CD14-positive monocyte (primary cell): ENCODE measurements at regions not wholly inside any gene's neighbourhood (a gene's known extent, or its start where the extent isn't known, plus 50 kb on each side); places are given as distances from the start of the nearest gene placed in this dataset.
A peak's percentile ranks its signal among the peaks of the same experiment; 100 is the strongest.

Experiments used
- DNase-seq, 3 donors: peaks; one replicate each; pipeline ENCODE4 v3.0.0-alpha.2; 2011 to 2022
- H2AFZ ChIP-seq: 2 replicates; pipeline ENCODE4 v1.6.0; 2012; ENCODE audit warnings: mild to moderate bottlenecking, low read depth, low read length, inconsistent platforms; ENCODE audit not compliant: insufficient read depth, poor library complexity, severe bottlenecking
- H3K27ac ChIP-seq, 2 donors: 1 replicate in 1 of 2; 2 replicates in 1 of 2; pipeline ENCODE4 v1.5.1; 2012 to 2013; ENCODE audit warnings: low read length in 2 of 2, control low read depth in 1 of 2, inconsistent platforms in 1 of 2, low read depth in 1 of 2, mild to moderate bottlenecking in 1 of 2
- H3K27me3 ChIP-seq, 2 donors: one replicate each; pipeline versions ENCODE4 v1.6.0 to v1.6.1; 2011 to 2013; ENCODE audit warnings: low read length in 2 of 2; ENCODE audit not compliant: control insufficient read depth in 2 of 2, insufficient read depth in 2 of 2
- H3K36me3 ChIP-seq, 2 donors: replicated peaks in 1 of 2; 1 replicate in 1 of 2; 2 replicates in 1 of 2; pipeline versions ENCODE4 v1.5.1 to v1.6.1; 2012 to 2013; ENCODE audit warnings: low read length in 2 of 2, control low read depth in 1 of 2, inconsistent platforms in 1 of 2, mild to moderate bottlenecking in 1 of 2; ENCODE audit not compliant: insufficient read depth in 2 of 2, control insufficient read depth in 1 of 2
- H3K4me1 ChIP-seq, 2 donors: 1 replicate in 1 of 2; 2 replicates in 1 of 2; pipeline versions ENCODE4 v1.5.1 to v1.6.1; 2012 to 2013; ENCODE audit warnings: low read length in 2 of 2, control low read depth in 1 of 2, inconsistent platforms in 1 of 2, mild to moderate bottlenecking in 1 of 2, moderate library complexity in 1 of 2; ENCODE audit not compliant: insufficient read depth in 2 of 2, control insufficient read depth in 1 of 2
- H3K4me2 ChIP-seq: replicated peaks from 2 replicates; pipeline ENCODE3; 2012; ENCODE audit warnings: low read length, moderate library complexity, mild to moderate bottlenecking; ENCODE audit not compliant: poor library complexity, severe bottlenecking; ENCODE audit errors: extremely low read depth
- H3K4me3 ChIP-seq, 3 experiments: fragments of 200-600 bp in 1 of 3; sonication (generic) in 1 of 3; replicated peaks in 1 of 3; 1 replicate in 2 of 3; 2 replicates in 1 of 3; pipeline ENCODE4 v1.5.1; 2011 to 2013; ENCODE audit warnings: low read length in 3 of 3, mild to moderate bottlenecking in 3 of 3, control low read depth in 2 of 3, low read depth in 2 of 3, inconsistent platforms in 1 of 3, moderate library complexity in 1 of 3
- H3K79me2 ChIP-seq: 2 replicates; pipeline ENCODE4 v1.6.0; 2012; ENCODE audit warnings: mild to moderate bottlenecking, control low read depth, inconsistent platforms, low read length, moderate library complexity; ENCODE audit not compliant: insufficient read depth
- H3K9ac ChIP-seq: 2 replicates; pipeline ENCODE4 v1.6.0; 2017; ENCODE audit warnings: low read length, mild to moderate bottlenecking; ENCODE audit not compliant: insufficient read depth, poor library complexity, severe bottlenecking
- H3K9me3 ChIP-seq, 2 donors: replicated peaks in 1 of 2; 1 replicate in 1 of 2; 2 replicates in 1 of 2; pipeline versions ENCODE4 v1.5.1 to v1.6.1; 2012 to 2013; ENCODE audit warnings: low read length in 2 of 2, control low read depth in 1 of 2; ENCODE audit not compliant: control insufficient read depth in 1 of 2, insufficient read depth in 1 of 2
- H4K20me1 ChIP-seq: 2 replicates; pipeline ENCODE4 v1.6.0; 2012; ENCODE audit warnings: mild to moderate bottlenecking, low read length, control low read depth, moderate library complexity; ENCODE audit not compliant: insufficient read depth
- H3K27ac Mint-ChIP-seq, 7 donors: one replicate each; pipeline ENCODE4 v1.8.0; 2020; ENCODE audit warnings: mild to moderate bottlenecking in 7 of 7, mixed read lengths in 7 of 7, moderate library complexity in 6 of 7, inconsistent platforms in 2 of 7
- H3K27me3 Mint-ChIP-seq, 3 donors: one replicate each; pipeline ENCODE4 v1.8.0; 2021 to 2022; ENCODE audit warnings: low read depth in 3 of 3, mild to moderate bottlenecking in 3 of 3, mixed read lengths in 3 of 3, moderate library complexity in 3 of 3, inconsistent platforms in 1 of 3
- H3K36me3 Mint-ChIP-seq, 2 donors: one replicate each; pipeline ENCODE4 v1.8.0; 2020; ENCODE audit warnings: mixed read lengths in 2 of 2, inconsistent platforms in 1 of 2, mild to moderate bottlenecking in 1 of 2
- H3K4me1 Mint-ChIP-seq: one replicate; pipeline ENCODE4 v1.8.0; 2020; ENCODE audit warnings: mild to moderate bottlenecking, mixed read lengths
- H3K4me3 Mint-ChIP-seq, 2 donors: one replicate each; pipeline ENCODE4 v1.8.0; 2020; ENCODE audit warnings: mild to moderate bottlenecking in 2 of 2, mixed read lengths in 2 of 2, moderate library complexity in 1 of 2
- H3K9me3 Mint-ChIP-seq, 7 donors: one replicate each; pipeline ENCODE4 v1.8.0; 2020 to 2022; ENCODE audit warnings: mixed read lengths in 7 of 7, mild to moderate bottlenecking in 6 of 7, moderate library complexity in 6 of 7, inconsistent platforms in 2 of 7
- CTCF ChIP-seq: fragments of 200-600 bp; IDR thresholded peaks from one replicate; pipeline ENCODE4 v1.8.0; 2022; ENCODE audit warnings: antibody characterized with exemption, mild to moderate bottlenecking
- WGBS: methylation state at CpG from one replicate; pipeline ENCODE4 v1.1.5; 2013; ENCODE audit warnings: missing lambda C conversion rate; ENCODE audit not compliant: insufficient coverage; 5-methylcytosine and 5-hydroxymethylcytosine counted together
- intact Hi-C, 2 donors: fragments of 100-400 bp; cut with micrococcal nuclease; formaldehyde crosslinking; loops; one replicate each; pipeline versions ENCODE4 v1.15.0 to v1.15.1; 2023

DNA sequence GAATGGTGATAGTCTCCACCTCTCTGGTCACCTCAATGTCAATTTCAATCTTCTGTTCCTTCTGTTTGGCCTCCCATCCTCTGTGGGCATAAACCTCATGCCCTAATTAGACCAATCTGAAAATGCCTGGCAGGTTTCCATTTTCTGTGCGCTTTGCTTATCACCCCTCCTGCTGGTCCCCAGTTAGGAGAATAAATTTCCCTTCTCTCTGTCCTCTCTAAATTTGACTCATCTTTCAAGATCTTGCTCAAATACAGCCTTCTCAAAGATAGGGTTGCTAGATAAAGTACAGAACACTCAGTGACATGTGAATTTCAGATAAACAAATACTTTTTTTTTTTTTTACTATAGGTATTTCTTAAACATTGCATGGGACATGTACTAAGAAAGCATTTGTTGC lies 69.4 kb upstream of the CD180 start:
- Histone ChIP-seq H3K27ac (no peak overlapping the region), H3K9ac (no peak overlapping the region), H2AFZ (no peak overlapping the region), H3K9me3 (no peaks in the 10 kb centered on the region), H3K4me1 (no peaks in the 10 kb centered on the region), H3K36me3 (no peaks in the 10 kb centered on the region), H3K4me2 (no peak overlapping the region), H3K79me2 (no peaks in the 10 kb centered on the region), H3K27me3 (no peaks in the 10 kb centered on the region), H3K4me3 (no peak overlapping the region), H4K20me1 (no peaks in the 10 kb centered on the region)
- no CpG with 5 or more reads among the region's 1 CpG for WGBS
- Mint-ChIP-seq H3K9me3 (peaks cover 0 to 8% (median 2%) of the 10 kb centered on the region in 7 donors), H3K4me3 (no peak overlapping the region), H3K4me1 (no peaks in the 10 kb centered on the region), H3K27me3 (no peaks in the 10 kb centered on the region), H3K27ac (no peak overlapping the region), H3K36me3 (no peaks in the 10 kb centered on the region)
- DNase-seq: no peak
- intact Hi-C loops: no loop called here
- TF ChIP-seq CTCF: no peak

DNA sequence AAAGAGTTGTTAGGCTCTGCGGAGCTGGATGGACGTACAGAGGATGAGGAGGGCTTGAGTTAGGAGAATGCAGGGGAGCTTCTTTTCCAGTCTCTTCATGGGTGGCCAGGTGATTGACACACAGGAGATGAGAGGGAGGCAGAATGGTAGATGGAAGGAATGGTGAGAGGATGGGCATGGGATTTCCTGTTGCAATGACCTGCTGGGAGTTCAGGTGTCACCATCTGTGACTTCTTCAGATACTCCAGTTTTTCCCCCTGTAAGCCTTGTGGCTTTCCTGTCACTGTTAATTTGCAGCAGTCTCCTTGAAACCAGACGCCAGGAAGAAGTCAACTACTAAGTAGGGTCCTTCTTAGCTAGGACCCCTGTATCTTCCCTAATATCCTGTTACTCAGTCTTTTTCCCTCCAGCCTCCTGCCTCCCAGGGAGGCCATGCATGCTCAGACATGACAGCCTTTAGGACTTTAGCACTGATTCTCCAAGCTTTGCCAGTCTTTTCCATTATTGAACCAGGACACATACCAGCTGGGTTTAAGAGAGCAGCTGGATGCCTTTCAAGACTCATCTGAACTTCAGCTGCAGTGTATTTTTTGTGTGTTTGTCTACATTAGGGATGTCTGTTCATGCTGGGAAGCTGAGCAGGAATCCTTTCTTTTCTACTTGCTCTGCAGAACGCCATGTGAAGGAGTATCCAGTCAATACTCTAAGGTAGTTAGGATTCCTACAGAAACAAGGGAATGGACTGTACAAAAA lies 67.2 kb upstream of the CD180 start:
- H3K4me3 ChIP-seq: no peak overlapping the region
- H4K20me1 ChIP-seq: no peaks in the 10 kb centered on the region
- DNase-seq: no peak
- intact Hi-C loops: no loop called here
- H3K79me2 ChIP-seq: no peaks in the 10 kb centered on the region
- no peak overlapping the region for H3K4me3 Mint-ChIP-seq
- no peak overlapping the region for H3K9ac ChIP-seq
- peak overlapping the region in 1 of 7 donors; percentile 32 for H3K27ac Mint-ChIP-seq
- no peak overlapping the region for H3K4me2 ChIP-seq
- H2AFZ ChIP-seq: no peak overlapping the region
- H3K36me3 Mint-ChIP-seq: no peaks in the 10 kb centered on the region
- no peaks in the 10 kb centered on the region for H3K4me1 Mint-ChIP-seq
- WGBS: 87% methylated on average over 3 of the region's 4 CpGs
- H3K27ac ChIP-seq: no peak overlapping the region
- TF ChIP-seq CTCF: no peak
- H3K27me3 ChIP-seq: no peaks in the 10 kb centered on the region
- no peaks in the 10 kb centered on the region for H3K4me1 ChIP-seq
- H3K27me3 Mint-ChIP-seq: no peaks in the 10 kb centered on the region
- H3K36me3 ChIP-seq: no peaks in the 10 kb centered on the region
- H3K9me3 Mint-ChIP-seq: peaks cover 0 to 8% (median 2%) of the 10 kb centered on the region in 7 donors
- no peaks in the 10 kb centered on the region for H3K9me3 ChIP-seq
